H9 (cell line): ENCODE measurements at regions not wholly inside any gene's neighbourhood (a gene's known extent, or its start where the extent isn't known, plus 50 kb on each side); places are given as distances from the start of the nearest gene placed in this dataset.

Experiments used
- DNase-seq: peaks from one replicate; pipeline ENCODE4 v3.0.0-alpha.2; 2017
- H2AFZ ChIP-seq: one replicate; pipeline ENCODE4 v1.6.1; 2013; ENCODE audit warnings: mild to moderate bottlenecking, low read length, control low read depth, moderate library complexity
- H2AK5ac ChIP-seq: 2 replicates; pipeline ENCODE4 v1.6.1; 2013; ENCODE audit warnings: low read length, control low read depth, mixed read lengths; ENCODE audit not compliant: insufficient read length
- H2BK120ac ChIP-seq: one replicate; pipeline ENCODE4 v1.6.1; 2013; ENCODE audit warnings: low read depth, mild to moderate bottlenecking, low read length, control low read depth, inconsistent platforms; ENCODE audit not compliant: poor library complexity, severe bottlenecking
- H2BK12ac ChIP-seq: 2 replicates; pipeline ENCODE4 v1.6.1; 2013; ENCODE audit warnings: low read length, control low read depth, mixed read lengths, low read depth; ENCODE audit not compliant: insufficient read length
- H2BK15ac ChIP-seq: 2 replicates; pipeline ENCODE4 v1.6.1; 2013; ENCODE audit warnings: low read depth, low read length, control low read depth
- H2BK20ac ChIP-seq: one replicate; pipeline ENCODE4 v1.6.1; 2013; ENCODE audit warnings: low read depth, mild to moderate bottlenecking, low read length, control low read depth, inconsistent platforms; ENCODE audit not compliant: poor library complexity, severe bottlenecking
- H2BK5ac ChIP-seq: 2 replicates; pipeline ENCODE4 v1.6.1; 2013; ENCODE audit warnings: low read length, control low read depth, mixed read lengths; ENCODE audit not compliant: insufficient read length
- H3K14ac ChIP-seq: 2 replicates; pipeline ENCODE4 v1.6.1; 2013; ENCODE audit warnings: low read length, control low read depth; ENCODE audit not compliant: insufficient read depth
- H3K18ac ChIP-seq: 2 replicates; pipeline ENCODE4 v1.6.1; 2013; ENCODE audit warnings: low read depth, mild to moderate bottlenecking, mixed read lengths, low read length, control low read depth; ENCODE audit not compliant: insufficient read length
- H3K23ac ChIP-seq: 2 replicates; pipeline ENCODE4 v1.6.1; 2013; ENCODE audit warnings: low read length, control low read depth, mixed read lengths, low read depth; ENCODE audit not compliant: insufficient read length
- H3K23me2 ChIP-seq: 2 replicates; pipeline ENCODE4 v1.6.1; 2013; ENCODE audit warnings: low read depth, mild to moderate bottlenecking, mixed read lengths, low read length, control low read depth; ENCODE audit not compliant: insufficient read length, poor library complexity, severe bottlenecking
- H3K27ac ChIP-seq: 2 replicates; pipeline ENCODE4 v1.5.1; 2013; ENCODE audit warnings: low read length, control low read depth, mixed read lengths, low read depth; ENCODE audit not compliant: insufficient read length
- H3K27me3 ChIP-seq: 2 replicates; pipeline ENCODE4 v1.6.1; 2013; ENCODE audit warnings: low read length, control low read depth, inconsistent platforms; ENCODE audit not compliant: insufficient read depth
- H3K4ac ChIP-seq: 2 replicates; pipeline ENCODE4 v1.6.1; 2013; ENCODE audit warnings: low read depth, mild to moderate bottlenecking, control low read depth, inconsistent platforms, low read length, moderate library complexity
- H3K4me1 ChIP-seq: 2 replicates; pipeline ENCODE4 v1.6.1; 2013; ENCODE audit warnings: low read length, control low read depth, inconsistent platforms; ENCODE audit not compliant: insufficient read depth
- H3K4me2 ChIP-seq: 2 replicates; pipeline ENCODE4 v1.6.1; 2013; ENCODE audit warnings: low read length, control low read depth, mixed read lengths; ENCODE audit not compliant: insufficient read length, insufficient read depth
- H3K56ac ChIP-seq: 2 replicates; pipeline ENCODE4 v1.6.1; 2013; ENCODE audit warnings: low read depth, mild to moderate bottlenecking, mixed read lengths, low read length, control low read depth; ENCODE audit not compliant: insufficient read length
- H3K79me1 ChIP-seq: 2 replicates; pipeline ENCODE4 v1.6.1; 2013; ENCODE audit warnings: low read depth, mild to moderate bottlenecking, moderate library complexity, low read length, control low read depth, inconsistent platforms; ENCODE audit not compliant: insufficient read depth, poor library complexity, severe bottlenecking
- H3K79me2 ChIP-seq: 2 replicates; pipeline ENCODE4 v1.6.1; 2013; ENCODE audit warnings: low read length, control low read depth, inconsistent platforms; ENCODE audit not compliant: insufficient read depth
- H3K9ac ChIP-seq: 2 replicates; pipeline ENCODE4 v1.6.1; 2013; ENCODE audit warnings: low read length, control low read depth, mixed read lengths; ENCODE audit not compliant: insufficient read length; ENCODE audit errors: extremely low read depth
- H3K9me3 ChIP-seq: one replicate; pipeline ENCODE4 v1.6.1; 2013; ENCODE audit warnings: low read depth, low read length, inconsistent platforms; ENCODE audit not compliant: control insufficient read depth
- H3T11ph ChIP-seq: one replicate; pipeline ENCODE4 v1.6.1; 2013; ENCODE audit warnings: mild to moderate bottlenecking, low read length, control low read depth, inconsistent platforms
- H4K20me1 ChIP-seq: one replicate; pipeline ENCODE4 v1.6.1; 2013; ENCODE audit not compliant: control insufficient read depth, insufficient read length, insufficient read depth
- H4K5ac ChIP-seq: 2 replicates; pipeline ENCODE4 v1.6.1; 2013; ENCODE audit warnings: low read depth, mild to moderate bottlenecking, mixed read lengths, low read length, control low read depth; ENCODE audit not compliant: insufficient read length
- H4K8ac ChIP-seq: replicated peaks from 2 replicates; pipeline ENCODE4 v1.6.1; 2013; ENCODE audit warnings: low read length, control low read depth, mixed read lengths, low read depth; ENCODE audit not compliant: insufficient read length
- H4K91ac ChIP-seq: 2 replicates; pipeline ENCODE4 v1.6.1; 2013; ENCODE audit warnings: low read depth, mild to moderate bottlenecking, moderate library complexity, mixed read lengths, low read length, control low read depth; ENCODE audit not compliant: insufficient read length
- H3K27ac Mint-ChIP-seq, 3 experiments: 2 replicates in 2 of 3; 3 replicates in 1 of 3; pipeline ENCODE4 v1.8.0; 2020 to 2021; ENCODE audit warnings: mixed read lengths in 3 of 3, mild to moderate bottlenecking in 1 of 3, moderate library complexity in 1 of 3
- H3K27me3 Mint-ChIP-seq: 2 replicates; pipeline ENCODE4 v1.8.0; 2021; ENCODE audit warnings: low read depth, mild to moderate bottlenecking, moderate library complexity, mixed read lengths
- H3K36me3 Mint-ChIP-seq, 3 experiments: 2 replicates in 2 of 3; 3 replicates in 1 of 3; pipeline ENCODE4 v1.8.0; 2020 to 2021; ENCODE audit warnings: low read depth in 3 of 3, mixed read lengths in 3 of 3; ENCODE audit not compliant: insufficient read depth in 1 of 3
- H3K4me1 Mint-ChIP-seq, 2 experiments: 2 replicates each; pipeline ENCODE4 v1.8.0; 2020; ENCODE audit warnings: mixed read lengths in 2 of 2
- H3K4me3 Mint-ChIP-seq, 2 experiments: 2 replicates in 1 of 2; 3 replicates in 1 of 2; pipeline ENCODE4 v1.8.0; 2020 to 2021; ENCODE audit warnings: mild to moderate bottlenecking in 2 of 2, mixed read lengths in 2 of 2, moderate library complexity in 1 of 2
- H3K9me3 Mint-ChIP-seq, 2 experiments: 2 replicates in 1 of 2; 3 replicates in 1 of 2; pipeline ENCODE4 v1.8.0; 2020; ENCODE audit warnings: mild to moderate bottlenecking in 2 of 2, mixed read lengths in 2 of 2, moderate library complexity in 1 of 2
- CTCF ChIP-seq: fragments of 200-600 bp; sonication (generic); conservative IDR thresholded peaks from 3 replicates; pipeline ENCODE4 v1.8.0; 2021; ENCODE audit warnings: antibody characterized with exemption, mild to moderate bottlenecking
- WGBS: extraction: QIAGEN DNeasy Blood & Tissue Kit; methylation state at CpG from one replicate; pipeline ENCODE4 v1.1.7; 2013; ENCODE audit warnings: missing lambda C conversion rate, low lambda C conversion rate, mixed read lengths; ENCODE audit not compliant: insufficient read length; ENCODE audit errors: extremely low coverage; 5-methylcytosine and 5-hydroxymethylcytosine counted together

- Histone ChIP-seq H4K91ac (no peak overlapping the region), H2BK15ac (no peak overlapping the region), H3T11ph (no peak overlapping the region), H2BK5ac (no peak overlapping the region), H3K18ac (no peak overlapping the region), H3K9ac (no peak overlapping the region), H3K9me3 (no peaks in the 10 kb centered on the region), H3K79me2 (no peaks in the 10 kb centered on the region), H2AFZ (no peak overlapping the region), H3K4me1 (no peaks in the 10 kb centered on the region), H3K23ac (no peak overlapping the region), H2BK20ac (no peak overlapping the region), H3K4me2 (no peak overlapping the region), H3K56ac (no peak overlapping the region), H2BK12ac (no peak overlapping the region), H3K79me1 (no peaks in the 10 kb centered on the region), H3K14ac (no peak overlapping the region), H3K4ac (no peak overlapping the region), H2BK120ac (no peak overlapping the region), H4K20me1 (no peaks in the 10 kb centered on the region), H2AK5ac (no peak overlapping the region), H3K27me3 (no peaks in the 10 kb centered on the region), H4K5ac (no peak overlapping the region), H3K23me2 (no peaks in the 10 kb centered on the region), H4K8ac (no peak overlapping the region), H3K27ac (no peak overlapping the region)
- H3K4me3 Mint-ChIP-seq: no peak overlapping the region
- peak; percentile 46 for TF ChIP-seq CTCF
- H3K27me3 Mint-ChIP-seq: no peaks in the 10 kb centered on the region; the same call in 1 of the 2 replicates
- H3K36me3 Mint-ChIP-seq: no peaks in the 10 kb centered on the region
- WGBS: no CpG with 5 or more reads among the region's 4 CpGs
- no peak for DNase-seq
- H3K9me3 Mint-ChIP-seq: no peaks in the 10 kb centered on the region
- H3K4me1 Mint-ChIP-seq: peaks cover 4% of the 10 kb centered on the region in 2 experiments
- H3K27ac Mint-ChIP-seq: no peak overlapping the region
Observed at GRCh38 chr10:128419466-128420019, 293.3 kb upstream of the MKI67 start.
